ENCODE measurements at regions not wholly inside any gene's neighbourhood (a gene's known extent, or its start where the extent isn't known, plus 50 kb on each side); places are given as distances from the start of the nearest gene placed in this dataset.

GRCh38 chr5:112643339-112643971 is 94.2 kb upstream of the APC start:
- H3K9me3 Mint-ChIP-seq (ENCODE audit: low read depth) = no peaks in the 10 kb centered on the region
- H3K4me3 Mint-ChIP-seq (ENCODE audit: unreplicated experiment) = no peak overlapping the region
- H3K4me1 Mint-ChIP-seq (ENCODE audit: low read depth) = peaks cover 13% of the 10 kb centered on the region
- TF ChIP-seq CTCF (IDR thresholded peaks at IDR 0.05) = no peak
- no peak overlapping the region for H3K27ac Mint-ChIP-seq (ENCODE audit: unreplicated experiment)
- peaks cover 3% of the 10 kb centered on the region for H3K27me3 Mint-ChIP-seq (ENCODE audit: low read depth)
- DNase-seq (ENCODE audit: low spot score) = no peak
- no peaks in the 10 kb centered on the region for H3K36me3 Mint-ChIP-seq (ENCODE audit: low read depth)

GRCh38 chr5:112646139-112646936 is 91.3 kb upstream of the APC start:
- H3K9me3 Mint-ChIP-seq (ENCODE audit: low read depth) = no peaks in the 10 kb centered on the region
- DNase-seq (ENCODE audit: low spot score) = no peak
- no peak overlapping the region for H3K4me3 Mint-ChIP-seq (ENCODE audit: unreplicated experiment)
- H3K36me3 Mint-ChIP-seq (ENCODE audit: low read depth) = no peaks in the 10 kb centered on the region
- no peak for TF ChIP-seq CTCF (IDR thresholded peaks at IDR 0.05)
- H3K27ac Mint-ChIP-seq (ENCODE audit: unreplicated experiment) = no peak overlapping the region
- no peaks in the 10 kb centered on the region for H3K4me1 Mint-ChIP-seq (ENCODE audit: low read depth)
- H3K27me3 Mint-ChIP-seq (ENCODE audit: low read depth) = peaks cover 3% of the 10 kb centered on the region

DNA sequence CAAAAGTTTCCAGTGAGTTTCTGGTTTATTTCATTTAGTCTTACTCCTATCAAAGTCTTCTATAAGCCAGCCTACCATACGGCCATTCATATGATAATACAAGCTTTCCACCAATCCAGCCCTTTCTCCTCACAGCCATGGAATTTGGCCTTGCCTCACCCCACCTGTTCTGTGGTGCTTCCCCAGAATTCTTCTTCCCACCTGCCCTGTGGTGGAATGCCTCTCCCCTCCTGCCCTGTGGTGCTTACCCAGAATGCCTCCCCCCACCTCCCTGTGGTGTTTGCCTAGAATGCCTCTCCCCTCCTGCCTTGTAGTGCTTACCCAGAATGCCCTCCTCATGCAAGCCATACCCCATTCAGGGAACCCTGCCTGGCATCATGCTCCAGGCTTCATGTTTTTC is 90.3 kb upstream of the APC start:
- Mint-ChIP-seq H3K4me1 (ENCODE audit: low read depth) (no peaks in the 10 kb centered on the region), H3K9me3 (ENCODE audit: low read depth) (no peaks in the 10 kb centered on the region), H3K27ac (ENCODE audit: unreplicated experiment) (no peak overlapping the region), H3K27me3 (ENCODE audit: low read depth) (peaks cover 3% of the 10 kb centered on the region), H3K36me3 (ENCODE audit: low read depth) (no peaks in the 10 kb centered on the region), H3K4me3 (ENCODE audit: unreplicated experiment) (no peak overlapping the region)
- no peak for DNase-seq (ENCODE audit: low spot score)
- TF ChIP-seq CTCF (IDR thresholded peaks at IDR 0.05) = no peak

DNA sequence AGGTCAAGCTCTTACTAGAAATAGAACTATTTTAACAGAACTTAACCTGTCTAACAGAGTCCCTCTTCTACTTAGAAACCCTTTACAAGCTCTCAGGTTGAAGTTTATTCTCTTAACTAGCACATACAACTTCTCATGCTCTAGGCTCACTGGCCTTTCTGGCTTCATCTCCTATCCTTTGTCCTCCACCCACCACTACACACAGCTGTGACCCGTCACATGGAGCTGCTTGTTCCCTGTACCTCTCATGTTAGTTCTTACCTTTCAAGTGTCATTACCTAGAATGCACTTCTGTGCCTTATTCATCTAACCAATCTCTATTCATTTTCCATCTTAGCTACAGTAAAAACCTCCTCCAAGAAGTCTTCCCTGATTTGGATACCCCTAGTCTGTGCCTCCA is 89.4 kb upstream of the APC start:
- no peak for DNase-seq (ENCODE audit: low spot score)
- Mint-ChIP-seq H3K9me3 (ENCODE audit: low read depth) (no peaks in the 10 kb centered on the region), H3K4me1 (ENCODE audit: low read depth) (no peaks in the 10 kb centered on the region), H3K4me3 (ENCODE audit: unreplicated experiment) (no peak overlapping the region), H3K36me3 (ENCODE audit: low read depth) (no peaks in the 10 kb centered on the region), H3K27ac (ENCODE audit: unreplicated experiment) (no peak overlapping the region), H3K27me3 (ENCODE audit: low read depth) (peaks cover 3% of the 10 kb centered on the region)
- TF ChIP-seq CTCF (IDR thresholded peaks at IDR 0.05) = no peak

DNA sequence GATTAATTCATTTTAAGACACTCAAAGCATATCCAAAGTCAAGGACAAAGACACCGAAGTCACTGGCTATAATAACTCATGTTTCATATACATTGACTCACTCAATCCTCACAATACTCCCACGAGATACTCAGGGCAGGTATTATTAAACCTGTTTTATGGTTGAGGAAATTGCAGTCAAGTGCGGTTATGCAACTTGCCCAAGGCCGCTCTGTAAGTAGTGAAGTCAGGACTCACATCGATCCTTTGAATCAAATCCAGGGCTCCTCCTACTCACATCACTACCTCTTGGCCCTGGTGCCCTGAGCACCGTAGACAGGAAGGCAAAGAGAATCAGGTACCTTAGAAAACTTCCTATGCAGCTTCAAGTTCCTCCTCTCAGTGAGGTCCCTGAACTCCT is 87.8 kb upstream of the APC start:
- Mint-ChIP-seq H3K4me3 (ENCODE audit: unreplicated experiment) (no peak overlapping the region), H3K27me3 (ENCODE audit: low read depth) (peaks cover 3% of the 10 kb centered on the region), H3K4me1 (ENCODE audit: low read depth) (no peaks in the 10 kb centered on the region), H3K36me3 (ENCODE audit: low read depth) (no peaks in the 10 kb centered on the region), H3K9me3 (ENCODE audit: low read depth) (no peaks in the 10 kb centered on the region), H3K27ac (ENCODE audit: unreplicated experiment) (no peak overlapping the region)
- TF ChIP-seq CTCF (IDR thresholded peaks at IDR 0.05) = no peak
- DNase-seq (ENCODE audit: low spot score) = no peak
